K562 (cell line): ENCODE measurements at regions not wholly inside any gene's neighbourhood (a gene's known extent, or its start where the extent isn't known, plus 50 kb on each side); places are given as distances from the start of the nearest gene placed in this dataset.

ENCODE experiments used
- ADNP ChIP-seq: fragments of 200-800 bp; sonication (Bioruptor generic); IDR thresholded peaks from 2 replicates; pipeline ENCODE4 v1.6.1; 2016; ENCODE audit warnings: missing genetic modification characterization, missing compliant biosample characterization
- ARNT ChIP-seq, 2 experiments: fragments of 450-650 bp; IDR thresholded peaks; 2 replicates each; pipeline ENCODE4 v1.6.1; 2016; ENCODE audit warnings: mild to moderate bottlenecking in 1 of 2
- ATF2 ChIP-seq: sonication (generic); formaldehyde crosslinking; IDR thresholded peaks from 2 replicates; pipeline ENCODE4 v1.8.1; 2022; ENCODE audit warnings: missing genetic modification reagents
- BCL6 ChIP-seq: fragments of 250-450 bp; sonication (Bioruptor Pico); IDR thresholded peaks from 2 replicates; pipeline ENCODE4 v1.4.0; 2020
- BRD4 ChIP-seq: fragments of 200-600 bp; sonication (generic); IDR thresholded peaks from 2 replicates; pipeline ENCODE4 v1.6.1; 2017; ENCODE audit warnings: inconsistent platforms
- CAMTA2 ChIP-seq: fragments of 250-450 bp; sonication (Bioruptor Pico); conservative IDR thresholded peaks from 2 replicates; pipeline ENCODE4 v1.5.1; 2022
- DACH1 ChIP-seq: fragments of 450-650 bp; IDR thresholded peaks from 2 replicates; pipeline ENCODE4 v1.6.1; 2018; ENCODE audit not compliant: partially characterized antibody
- E2F3 ChIP-seq: fragments of 250-450 bp; sonication (Bioruptor Pico); IDR thresholded peaks from 2 replicates; pipeline ENCODE4 v1.4.0; 2020; ENCODE audit warnings: mild to moderate bottlenecking
- GATA2 ChIP-seq: sonication (generic); formaldehyde crosslinking; IDR thresholded peaks from 2 replicates; pipeline ENCODE4 v1.4.0; 2020; ENCODE audit warnings: mild to moderate bottlenecking, missing genetic modification reagents
- HDAC1 ChIP-seq, 2 experiments: fragments of 450-650 bp; IDR thresholded peaks; 2 replicates each; pipeline ENCODE4 v1.6.1; 2016 to 2017; ENCODE audit warnings: inconsistent platforms in 1 of 2, mild to moderate bottlenecking in 1 of 2, moderate library complexity in 1 of 2
- HMG20A ChIP-seq: fragments of 450-650 bp; formaldehyde crosslinking; conservative IDR thresholded peaks from 2 replicates; pipeline ENCODE4 v1.4.0; 2020; ENCODE audit warnings: mild to moderate bottlenecking, mixed read lengths
- KDM1A ChIP-seq, 2 experiments: fragments of 450-650 bp; IDR thresholded peaks; 2 replicates each; pipeline ENCODE4 v1.6.1; 2016; ENCODE audit warnings: mild to moderate bottlenecking in 2 of 2
- MBD2 ChIP-seq: sonication (generic); IDR thresholded peaks from 2 replicates; pipeline ENCODE4 v1.6.1; 2016; ENCODE audit warnings: low read depth, borderline replicate concordance
- NFRKB ChIP-seq: fragments of 450-650 bp; IDR thresholded peaks from 2 replicates; pipeline ENCODE4 v1.6.1; 2016; ENCODE audit warnings: low read depth
- NR4A1 ChIP-seq, 2 experiments: fragments of 250-450 bp in 1 of 2; fragments of 450-650 bp in 1 of 2; sonication (Bioruptor Pico) in 1 of 2; IDR thresholded peaks; 2 replicates each; pipeline versions ENCODE4 v1.4.0 to v1.6.1; 2016 to 2020; ENCODE audit warnings: mild to moderate bottlenecking in 2 of 2, missing compliant biosample characterization in 1 of 2, missing genetic modification characterization in 1 of 2, moderate library complexity in 1 of 2
- PYGO2 ChIP-seq: fragments of 450-650 bp; IDR thresholded peaks from 2 replicates; pipeline ENCODE4 v1.6.1; 2016; ENCODE audit warnings: mild to moderate bottlenecking, missing genetic modification characterization, moderate library complexity, missing compliant biosample characterization
- RAD21 ChIP-seq, 2 experiments: fragments of 250-450 bp in 1 of 2; fragments of 450-650 bp in 1 of 2; sonication (Bioruptor Pico) in 1 of 2; formaldehyde crosslinking in 1 of 2; IDR thresholded peaks in 1 of 2; conservative IDR thresholded peaks in 1 of 2; 2 replicates each; pipeline versions ENCODE4 v1.4.0 to v1.8.0; 2020 to 2022; ENCODE audit warnings: mild to moderate bottlenecking in 2 of 2, moderate library complexity in 1 of 2
- RBFOX2 ChIP-seq: fragments of 200-400 bp; formaldehyde crosslinking; IDR thresholded peaks from 2 replicates; pipeline ENCODE4 v1.6.1; 2017; ENCODE audit warnings: low read depth, mild to moderate bottlenecking, low read length, moderate library complexity
- RFX5 ChIP-seq: IDR thresholded peaks from 2 replicates; pipeline ENCODE4 v1.6.1; 2011; ENCODE audit warnings: low read depth, mild to moderate bottlenecking, improper control_type of control experiment, low read length
- SMARCE1 ChIP-seq: fragments of 450-650 bp; IDR thresholded peaks from 2 replicates; pipeline ENCODE4 v1.7.1; 2016; ENCODE audit warnings: mild to moderate bottlenecking
- SOX6 ChIP-seq: fragments of 450-650 bp; IDR thresholded peaks from 2 replicates; pipeline ENCODE4 v1.6.1; 2014; ENCODE audit warnings: mild to moderate bottlenecking
- SREBF2 ChIP-seq: sonication (generic); formaldehyde crosslinking; IDR thresholded peaks from 2 replicates; pipeline ENCODE4 v1.4.0; 2020; ENCODE audit warnings: mild to moderate bottlenecking, missing genetic modification reagents
- TCF7 ChIP-seq: sonication (generic); IDR thresholded peaks from 2 replicates; pipeline ENCODE4 v1.6.1; 2016; ENCODE audit warnings: antibody characterized with exemption, borderline replicate concordance
- TEAD2 ChIP-seq: fragments of 450-650 bp; IDR thresholded peaks from 2 replicates; pipeline ENCODE4 v1.6.1; 2016; ENCODE audit warnings: missing genetic modification characterization, control low read depth, missing compliant biosample characterization
- TF ChIP-seq, protein P1 (sequence below), 2 experiments: fragments of 450-650 bp; conservative IDR thresholded peaks; 2 replicates each; pipeline ENCODE4 v1.6.1; 2017; ENCODE audit warnings: mild to moderate bottlenecking in 2 of 2, moderate library complexity in 2 of 2
- TF ChIP-seq, protein P2 (sequence below): fragments of 250-450 bp; sonication (Bioruptor Pico); IDR thresholded peaks from 2 replicates; pipeline ENCODE4 v1.9.0; 2021; ENCODE audit warnings: mild to moderate bottlenecking
- TF ChIP-seq, protein P3 (sequence below): fragments of 250-450 bp; sonication (Bioruptor Pico); IDR thresholded peaks from 2 replicates; pipeline ENCODE4 v1.4.0; 2020; ENCODE audit warnings: mild to moderate bottlenecking, moderate library complexity

- TF ChIP-seq ATF2 (CRISPR knock-in tag) = no peak
- TF ChIP-seq, protein P1, sequence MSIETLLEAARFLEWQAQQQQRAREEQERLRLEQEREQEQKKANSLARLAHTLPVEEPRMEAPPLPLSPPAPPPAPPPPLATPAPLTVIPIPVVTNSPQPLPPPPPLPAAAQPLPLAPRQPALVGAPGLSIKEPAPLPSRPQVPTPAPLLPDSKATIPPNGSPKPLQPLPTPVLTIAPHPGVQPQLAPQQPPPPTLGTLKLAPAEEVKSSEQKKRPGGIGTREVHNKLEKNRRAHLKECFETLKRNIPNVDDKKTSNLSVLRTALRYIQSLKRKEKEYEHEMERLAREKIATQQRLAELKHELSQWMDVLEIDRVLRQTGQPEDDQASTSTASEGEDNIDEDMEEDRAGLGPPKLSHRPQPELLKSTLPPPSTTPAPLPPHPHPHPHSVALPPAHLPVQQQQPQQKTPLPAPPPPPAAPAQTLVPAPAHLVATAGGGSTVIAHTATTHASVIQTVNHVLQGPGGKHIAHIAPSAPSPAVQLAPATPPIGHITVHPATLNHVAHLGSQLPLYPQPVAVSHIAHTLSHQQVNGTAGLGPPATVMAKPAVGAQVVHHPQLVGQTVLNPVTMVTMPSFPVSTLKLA (conservative IDR thresholded peaks at IDR 0.05) = peak in 1 of 2 experiments; percentile 41; a peak in 1 of 4 replicates
- TF ChIP-seq HDAC1 (IDR thresholded peaks at IDR 0.05) = no peak
- TF ChIP-seq RFX5 = no peak
- no peak for TF ChIP-seq NR4A1 (CRISPR knock-in tag; IDR thresholded peaks at IDR 0.05)
- 0 out of 2 replicates have a peak, but pooled peaks have one; percentile 49 for TF ChIP-seq NR4A1 (tag; IDR thresholded peaks at IDR 0.05)
- TF ChIP-seq KDM1A (IDR thresholded peaks at IDR 0.05) = peak; percentile 14 to 26; a peak in 2 of 4 replicates
- no peak for TF ChIP-seq SREBF2 (CRISPR knock-in tag)
- no peak for TF ChIP-seq BRD4
- TF ChIP-seq RAD21 (CRISPR knock-in tag; conservative IDR thresholded peaks at IDR 0.05 in 1 of 2, IDR thresholded peaks at IDR 0.05 in 1 of 2) = no peak
- TF ChIP-seq, protein P2, sequence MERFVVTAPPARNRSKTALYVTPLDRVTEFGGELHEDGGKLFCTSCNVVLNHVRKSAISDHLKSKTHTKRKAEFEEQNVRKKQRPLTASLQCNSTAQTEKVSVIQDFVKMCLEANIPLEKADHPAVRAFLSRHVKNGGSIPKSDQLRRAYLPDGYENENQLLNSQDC (CRISPR knock-in tag) = no peak
- TF ChIP-seq, protein P3, sequence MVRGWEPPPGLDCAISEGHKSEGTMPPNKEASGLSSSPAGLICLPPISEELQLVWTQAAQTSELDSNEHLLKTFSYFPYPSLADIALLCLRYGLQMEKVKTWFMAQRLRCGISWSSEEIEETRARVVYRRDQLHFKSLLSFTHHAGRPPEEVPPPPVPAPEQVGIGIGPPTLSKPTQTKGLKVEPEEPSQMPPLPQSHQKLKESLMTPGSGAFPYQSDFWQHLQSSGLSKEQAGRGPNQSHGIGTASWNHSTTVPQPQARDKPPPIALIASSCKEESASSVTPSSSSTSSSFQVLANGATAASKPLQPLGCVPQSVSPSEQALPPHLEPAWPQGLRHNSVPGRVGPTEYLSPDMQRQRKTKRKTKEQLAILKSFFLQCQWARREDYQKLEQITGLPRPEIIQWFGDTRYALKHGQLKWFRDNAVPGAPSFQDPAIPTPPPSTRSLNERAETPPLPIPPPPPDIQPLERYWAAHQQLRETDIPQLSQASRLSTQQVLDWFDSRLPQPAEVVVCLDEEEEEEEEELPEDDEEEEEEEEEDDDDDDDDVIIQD (CRISPR knock-in tag) = no peak
- no peak for TF ChIP-seq NFRKB
- no peak for TF ChIP-seq PYGO2 (tag)
- TF ChIP-seq TCF7 = no peak
- 0 out of 2 replicates have a peak, but pooled peaks have one; percentile 25 for TF ChIP-seq MBD2
- no peak for TF ChIP-seq BCL6 (CRISPR knock-in tag)
- no peak for TF ChIP-seq CAMTA2
- no peak for TF ChIP-seq ADNP
- peak; percentile 42; the same call in 1 of the 2 replicates for TF ChIP-seq GATA2 (CRISPR knock-in tag)
- no peak for TF ChIP-seq E2F3 (CRISPR knock-in tag)
- peak in 1 of 2 experiments; percentile 37; a peak in 1 of 4 replicates for TF ChIP-seq ARNT (IDR thresholded peaks at IDR 0.05)
- TF ChIP-seq DACH1 = no peak
- TF ChIP-seq SMARCE1 = peak; percentile 75
- no peak for TF ChIP-seq HMG20A (CRISPR knock-in tag)
- TF ChIP-seq SOX6 = peak; percentile 47; the same call in 1 of the 2 replicates
- no peak for TF ChIP-seq TEAD2 (tag)
- TF ChIP-seq RBFOX2 = no peak
Measured at GRCh38 chr12:113641426-113642030, 169.9 kb upstream of the LHX5 start (continued).
